Heart left ventricle (tissue), 13 donors: ENCODE measurements at regions not wholly inside any gene's neighbourhood (a gene's known extent, or its start where the extent isn't known, plus 50 kb on each side); places are given as distances from the start of the nearest gene placed in this dataset.

Source experiments
- POLR2A ChIP-seq, 2 donors: fragments of 450-650 bp; IDR thresholded peaks; one replicate each; pipeline ENCODE4 v1.6.1; 2017; ENCODE audit warnings: antibody characterized with exemption in 2 of 2, mild to moderate bottlenecking in 2 of 2, moderate library complexity in 2 of 2
- TF ChIP-seq, protein P1 (sequence below), 12 donors: fragments of 200-600 bp; sonication (generic) in 4 of 12; IDR thresholded peaks; one replicate each; pipeline versions ENCODE4 v1.5.0 to v1.8.0; 2018 to 2022; ENCODE audit warnings: antibody characterized with exemption in 12 of 12, mild to moderate bottlenecking in 5 of 12
- donor health status: ischemic (EF 13 %, LVEDD 7.1; RV severe dilation, severe dysfunction).
- donor health status: DM: no; HTN: yes; CAD: no.
- donor health status: DM: no; HTN: no; CAD: no.
- donor health status: ischemic (EF 25% LVEDD 6.9; RV normal size, moderate dysfunction).
- donor health status: ischemic (EF 25% LVEDD 5.7; RV mildly dilated, moderate dysfunction).
- donor health status: ischemic (EF 35%, LVEDD 5.7; RV mildly dilated, moderate dysfunction).
- donor health status: nonischemic (EF 11% LVEDD 7.7; RV severe dilation, severe dysfunction).
- donor health status: DM: yes; HTN: yes; CAD: no.
- donor health status: PGD.
- donor health status: ischemic (EF 29% LVEDD 5.4; RV normal size, mild dysfunction).
- donor health status: nonischemic (EF 23%, LVEDD 6.1; RV moderate dilation, normal function).

DNA sequence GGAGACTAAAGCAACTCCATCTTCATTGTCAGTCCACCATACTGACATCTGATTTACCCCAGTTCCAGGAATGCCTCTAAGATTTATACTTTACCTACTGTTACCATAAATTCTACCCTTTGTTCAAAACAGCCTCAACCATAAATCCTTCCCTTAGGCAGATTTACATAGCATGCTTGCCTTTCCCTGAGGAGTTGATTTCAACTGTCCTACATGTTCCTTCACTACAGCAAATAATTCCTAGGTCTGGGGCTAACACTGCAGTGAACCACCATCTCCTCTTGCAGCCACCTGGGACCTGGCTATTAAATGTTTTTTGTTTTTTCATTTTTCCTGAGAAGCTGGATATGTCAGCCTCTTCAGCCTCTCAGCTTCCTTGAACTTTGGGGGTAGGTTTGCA, 166.9 kb upstream of the PDE4D start:
- TF ChIP-seq, protein P1, sequence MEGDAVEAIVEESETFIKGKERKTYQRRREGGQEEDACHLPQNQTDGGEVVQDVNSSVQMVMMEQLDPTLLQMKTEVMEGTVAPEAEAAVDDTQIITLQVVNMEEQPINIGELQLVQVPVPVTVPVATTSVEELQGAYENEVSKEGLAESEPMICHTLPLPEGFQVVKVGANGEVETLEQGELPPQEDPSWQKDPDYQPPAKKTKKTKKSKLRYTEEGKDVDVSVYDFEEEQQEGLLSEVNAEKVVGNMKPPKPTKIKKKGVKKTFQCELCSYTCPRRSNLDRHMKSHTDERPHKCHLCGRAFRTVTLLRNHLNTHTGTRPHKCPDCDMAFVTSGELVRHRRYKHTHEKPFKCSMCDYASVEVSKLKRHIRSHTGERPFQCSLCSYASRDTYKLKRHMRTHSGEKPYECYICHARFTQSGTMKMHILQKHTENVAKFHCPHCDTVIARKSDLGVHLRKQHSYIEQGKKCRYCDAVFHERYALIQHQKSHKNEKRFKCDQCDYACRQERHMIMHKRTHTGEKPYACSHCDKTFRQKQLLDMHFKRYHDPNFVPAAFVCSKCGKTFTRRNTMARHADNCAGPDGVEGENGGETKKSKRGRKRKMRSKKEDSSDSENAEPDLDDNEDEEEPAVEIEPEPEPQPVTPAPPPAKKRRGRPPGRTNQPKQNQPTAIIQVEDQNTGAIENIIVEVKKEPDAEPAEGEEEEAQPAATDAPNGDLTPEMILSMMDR (IDR thresholded peaks at IDR 0.05), result no peak
- TF ChIP-seq POLR2A (IDR thresholded peaks at IDR 0.05), result no peak
